ENCODE measurements at regions not wholly inside any gene's neighbourhood (a gene's known extent, or its start where the extent isn't known, plus 50 kb on each side); places are given as distances from the start of the nearest gene placed in this dataset.

DNA sequence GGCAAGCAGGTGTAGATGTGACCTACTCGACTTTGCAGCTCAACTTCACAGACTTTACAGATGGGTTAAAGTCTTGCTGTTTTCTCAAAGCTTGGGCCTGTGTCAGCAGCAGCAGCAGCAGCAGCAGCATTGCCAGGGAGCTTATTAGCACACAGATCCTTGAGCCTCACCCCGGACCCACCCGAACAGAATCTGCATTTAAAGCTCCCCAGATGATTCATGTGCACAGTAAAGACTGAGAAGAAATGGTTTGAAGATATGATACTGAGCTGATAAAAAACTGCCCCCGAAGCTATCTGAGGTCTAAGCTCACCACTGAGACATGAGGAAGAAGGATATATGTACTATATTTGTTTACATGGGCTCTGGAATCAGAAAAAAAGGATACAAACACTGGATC is 231.7 kb downstream of the ARPP21 start:
- TF ChIP-seq, protein P1, sequence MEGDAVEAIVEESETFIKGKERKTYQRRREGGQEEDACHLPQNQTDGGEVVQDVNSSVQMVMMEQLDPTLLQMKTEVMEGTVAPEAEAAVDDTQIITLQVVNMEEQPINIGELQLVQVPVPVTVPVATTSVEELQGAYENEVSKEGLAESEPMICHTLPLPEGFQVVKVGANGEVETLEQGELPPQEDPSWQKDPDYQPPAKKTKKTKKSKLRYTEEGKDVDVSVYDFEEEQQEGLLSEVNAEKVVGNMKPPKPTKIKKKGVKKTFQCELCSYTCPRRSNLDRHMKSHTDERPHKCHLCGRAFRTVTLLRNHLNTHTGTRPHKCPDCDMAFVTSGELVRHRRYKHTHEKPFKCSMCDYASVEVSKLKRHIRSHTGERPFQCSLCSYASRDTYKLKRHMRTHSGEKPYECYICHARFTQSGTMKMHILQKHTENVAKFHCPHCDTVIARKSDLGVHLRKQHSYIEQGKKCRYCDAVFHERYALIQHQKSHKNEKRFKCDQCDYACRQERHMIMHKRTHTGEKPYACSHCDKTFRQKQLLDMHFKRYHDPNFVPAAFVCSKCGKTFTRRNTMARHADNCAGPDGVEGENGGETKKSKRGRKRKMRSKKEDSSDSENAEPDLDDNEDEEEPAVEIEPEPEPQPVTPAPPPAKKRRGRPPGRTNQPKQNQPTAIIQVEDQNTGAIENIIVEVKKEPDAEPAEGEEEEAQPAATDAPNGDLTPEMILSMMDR (conservative IDR thresholded peaks at IDR 0.05; ENCODE audit: low read depth, low read length), result no peak
- no peak for TF ChIP-seq EZH2 (IDR thresholded peaks at IDR 0.05; ENCODE audit: borderline replicate concordance, low read depth, low read length, poor library complexity, severe bottlenecking)
